Hematopoietic multipotent progenitor cell treated with erythropoietin and hydrocortisone succinate and interleukin-3 and kit ligand, for 17 days (in vitro differentiated cells): ENCODE measurements at regions not wholly inside any gene's neighbourhood (a gene's known extent, or its start where the extent isn't known, plus 50 kb on each side); places are given as distances from the start of the nearest gene placed in this dataset.

ENCODE experiments used
- DNase-seq: peaks from one replicate; pipeline ENCODE4 v3.0.0-alpha.2; 2015; ENCODE audit warnings: low spot score

- no peak for DNase-seq
These were observed 343.0 kb downstream of the USP25 start for GRCh38 chr21:16072737-16073136.

GRCh38 chr21:16073586-16073985 lies 343.8 kb downstream of the USP25 start:
- DNase-seq: no peak

GRCh38 chr21:16074950-16075489 lies 345.2 kb downstream of the USP25 start:
- DNase-seq: no peak

GRCh38 chr21:16075649-16076282 lies 346.0 kb downstream of the USP25 start:
- DNase-seq: no peak

- DNase-seq: no peak
These were observed 346.7 kb downstream of the USP25 start for GRCh38 chr21:16076465-16076864.

- no peak for DNase-seq
These were observed 348.6 kb downstream of the USP25 start for GRCh38 chr21:16078382-16078781.

GRCh38 chr21:16079830-16080229 lies 350.0 kb downstream of the USP25 start:
- DNase-seq: no peak

- no peak for DNase-seq
These were observed 351.5 kb downstream of the USP25 start for GRCh38 chr21:16081304-16081703.

- DNase-seq: no peak
These were observed 352.4 kb downstream of the USP25 start for GRCh38 chr21:16082038-16082816.

GRCh38 chr21:16084776-16085364 lies 355.1 kb downstream of the USP25 start:
- no peak for DNase-seq

GRCh38 chr21:16085421-16085820 lies 355.6 kb downstream of the USP25 start:
- DNase-seq: no peak

GRCh38 chr21:16086121-16086520 lies 356.3 kb downstream of the USP25 start:
- no peak for DNase-seq

- no peak for DNase-seq
These were observed 357.2 kb downstream of the USP25 start for GRCh38 chr21:16086936-16087335.

GRCh38 chr21:16087523-16087922 lies 357.7 kb downstream of the USP25 start:
- DNase-seq: no peak

- no peak for DNase-seq
These were observed 358.3 kb downstream of the USP25 start for GRCh38 chr21:16088056-16088455.

GRCh38 chr21:16095005-16095404 lies 365.2 kb downstream of the USP25 start:
- DNase-seq: no peak

GRCh38 chr21:16096988-16097387 lies 367.2 kb downstream of the USP25 start:
- DNase-seq: no peak

- no peak for DNase-seq
These were observed 372.3 kb downstream of the USP25 start for GRCh38 chr21:16102113-16102512.

- no peak for DNase-seq
These were observed 378.8 kb downstream of the USP25 start for GRCh38 chr21:16108561-16109075.

GRCh38 chr21:16113052-16113715 lies 383.4 kb downstream of the USP25 start:
- no peak for DNase-seq

GRCh38 chr21:16115461-16115860 lies 385.7 kb downstream of the USP25 start:
- DNase-seq: no peak

GRCh38 chr21:16116069-16116468 lies 386.3 kb downstream of the USP25 start:
- no peak for DNase-seq
